ENCODE measurements at regions not wholly inside any gene's neighbourhood (a gene's known extent, or its start where the extent isn't known, plus 50 kb on each side); places are given as distances from the start of the nearest gene placed in this dataset.

GRCh38 chr3:23644099-23644498, 161.7 kb upstream of the UBE2E1 start:
- ChIA-PET CTCF (no interaction called here), POLR2A (no interaction called here)
- Mint-ChIP-seq H3K27me3 (peaks cover 2% of the 10 kb centered on the region), H3K9me3 (ENCODE audit: low read depth) (no peaks in the 10 kb centered on the region), H3K27ac (no peak overlapping the region), H3K4me1 (no peaks in the 10 kb centered on the region), H3K36me3 (ENCODE audit: low read depth) (no peaks in the 10 kb centered on the region), H3K4me3 (no peak overlapping the region)
- intact Hi-C loops (cut with DNase I, micrococcal nuclease) = no loop called here
- ATAC-seq (no peak), DNase-seq (no peak)

GRCh38 chr3:23644676-23645075, 161.1 kb upstream of the UBE2E1 start:
- CTCF ChIA-PET = no interaction called here
- intact Hi-C loops (cut with DNase I, micrococcal nuclease) = no loop called here
- no peaks in the 10 kb centered on the region for H3K36me3 Mint-ChIP-seq (ENCODE audit: low read depth)
- no peak overlapping the region for H3K4me3 Mint-ChIP-seq
- POLR2A ChIA-PET = no interaction called here
- no peak overlapping the region for H3K27ac Mint-ChIP-seq
- DNase-seq (no peak), ATAC-seq (no peak)
- peaks cover 2% of the 10 kb centered on the region for H3K27me3 Mint-ChIP-seq
- no peaks in the 10 kb centered on the region for H3K4me1 Mint-ChIP-seq
- H3K9me3 Mint-ChIP-seq (ENCODE audit: low read depth) = no peaks in the 10 kb centered on the region

GRCh38 chr3:23645533-23646183, 160.1 kb upstream of the UBE2E1 start:
- intact Hi-C loops (cut with DNase I, micrococcal nuclease) = no loop called here
- no peak for ATAC-seq
- DNase-seq = no peak
- Mint-ChIP-seq H3K36me3 (ENCODE audit: low read depth) (no peaks in the 10 kb centered on the region), H3K9me3 (ENCODE audit: low read depth) (no peaks in the 10 kb centered on the region), H3K4me1 (no peaks in the 10 kb centered on the region), H3K27me3 (peaks cover 2% of the 10 kb centered on the region), H3K27ac (no peak overlapping the region), H3K4me3 (no peak overlapping the region)
- POLR2A ChIA-PET = no interaction called here
- CTCF ChIA-PET = no interaction called here

- POLR2A ChIA-PET = interaction anchor here (0.5 kb wide), 1 partner anchor 195 kb away, joined by 6 read pairs; no protein-coding TSS in a partner anchor
- Mint-ChIP-seq H3K4me3 (no peak overlapping the region), H3K9me3 (ENCODE audit: low read depth) (no peaks in the 10 kb centered on the region), H3K27ac (no peak overlapping the region), H3K27me3 (peaks cover 2% of the 10 kb centered on the region), H3K36me3 (ENCODE audit: low read depth) (no peaks in the 10 kb centered on the region), H3K4me1 (no peaks in the 10 kb centered on the region)
- DNase-seq (no peak), ATAC-seq (no peak)
- intact Hi-C loops (cut with DNase I, micrococcal nuclease) = no loop called here
- CTCF ChIA-PET = no interaction called here
Observed at GRCh38 chr3:23646184-23646920, 159.4 kb upstream of the UBE2E1 start.

- H3K4me1 Mint-ChIP-seq = no peaks in the 10 kb centered on the region
- H3K27me3 Mint-ChIP-seq = peaks cover 2% of the 10 kb centered on the region
- ATAC-seq = no peak
- no peaks in the 10 kb centered on the region for H3K9me3 Mint-ChIP-seq (ENCODE audit: low read depth)
- no peaks in the 10 kb centered on the region for H3K36me3 Mint-ChIP-seq (ENCODE audit: low read depth)
- H3K27ac Mint-ChIP-seq = no peak overlapping the region
- DNase-seq = no peak
- ChIA-PET CTCF (no interaction called here), POLR2A (no interaction called here)
- intact Hi-C loops (cut with DNase I, micrococcal nuclease) = no loop called here
- no peak overlapping the region for H3K4me3 Mint-ChIP-seq
Observed at GRCh38 chr3:23647706-23648258, 158.0 kb upstream of the UBE2E1 start.

GRCh38 chr3:23648326-23648995, 157.3 kb upstream of the UBE2E1 start:
- Mint-ChIP-seq H3K4me3 (no peak overlapping the region), H3K4me1 (peaks cover 2% of the 10 kb centered on the region), H3K27ac (no peak overlapping the region), H3K9me3 (ENCODE audit: low read depth) (no peaks in the 10 kb centered on the region), H3K36me3 (ENCODE audit: low read depth) (no peaks in the 10 kb centered on the region), H3K27me3 (peaks cover 2% of the 10 kb centered on the region)
- ChIA-PET POLR2A (no interaction called here), CTCF (interaction anchor here (0.8 kb wide), 1 partner anchor 29 kb away, joined by 3 read pairs; no protein-coding TSS in a partner anchor)
- ATAC-seq = no peak
- DNase-seq = no peak
- intact Hi-C loops (cut with DNase I, micrococcal nuclease) = no loop called here

- no peaks in the 10 kb centered on the region for H3K9me3 Mint-ChIP-seq (ENCODE audit: low read depth)
- intact Hi-C loops (cut with DNase I, micrococcal nuclease) = no loop called here
- peaks cover 6% of the 10 kb centered on the region for H3K4me1 Mint-ChIP-seq
- H3K27ac Mint-ChIP-seq = no peak overlapping the region
- DNase-seq (no peak), ATAC-seq (peak; percentile 39)
- CTCF ChIA-PET = interaction anchor here (0.8 to 1.1 kb wide), 2 partner anchors 10 to 28 kb away, joined by 3 read pairs; no protein-coding TSS in a partner anchor
- no peak overlapping the region for H3K4me3 Mint-ChIP-seq
- H3K36me3 Mint-ChIP-seq (ENCODE audit: low read depth) = no peaks in the 10 kb centered on the region
- peaks cover 2% of the 10 kb centered on the region for H3K27me3 Mint-ChIP-seq
- POLR2A ChIA-PET = no interaction called here
Observed at GRCh38 chr3:23648996-23649395, 156.8 kb upstream of the UBE2E1 start.

- Mint-ChIP-seq H3K36me3 (ENCODE audit: low read depth) (no peaks in the 10 kb centered on the region), H3K27ac (no peak overlapping the region), H3K27me3 (peaks cover 2% of the 10 kb centered on the region), H3K9me3 (ENCODE audit: low read depth) (no peaks in the 10 kb centered on the region), H3K4me1 (peaks cover 6% of the 10 kb centered on the region), H3K4me3 (no peak overlapping the region)
- ChIA-PET CTCF (interaction anchor here (0.8 to 1.1 kb wide), 2 partner anchors 9 to 28 kb away, joined by 3 read pairs; no protein-coding TSS in a partner anchor), POLR2A (no interaction called here)
- intact Hi-C loops (cut with DNase I, micrococcal nuclease) = no loop called here
- no peak for ATAC-seq
- DNase-seq = no peak
Observed at GRCh38 chr3:23649448-23649847, 156.3 kb upstream of the UBE2E1 start.

GRCh38 chr3:23650371-23651140, 155.2 kb upstream of the UBE2E1 start:
- CTCF ChIA-PET = no interaction called here
- Mint-ChIP-seq H3K4me3 (no peak overlapping the region), H3K36me3 (ENCODE audit: low read depth) (no peaks in the 10 kb centered on the region), H3K27me3 (peaks cover 2% of the 10 kb centered on the region), H3K27ac (no peak overlapping the region), H3K4me1 (peaks cover 6% of the 10 kb centered on the region), H3K9me3 (ENCODE audit: low read depth) (peaks cover under 1% of the 10 kb centered on the region)
- POLR2A ChIA-PET = no interaction called here
- no peak for DNase-seq
- intact Hi-C loops (cut with DNase I, micrococcal nuclease) = no loop called here
- ATAC-seq = no peak

- peaks cover 6% of the 10 kb centered on the region for H3K4me1 Mint-ChIP-seq
- ChIA-PET CTCF (no interaction called here), POLR2A (no interaction called here)
- no peak overlapping the region for H3K27ac Mint-ChIP-seq
- H3K27me3 Mint-ChIP-seq = peaks cover 2% of the 10 kb centered on the region
- H3K9me3 Mint-ChIP-seq (ENCODE audit: low read depth) = peaks cover 6% of the 10 kb centered on the region
- ATAC-seq (no peak), DNase-seq (no peak)
- no peak overlapping the region for H3K4me3 Mint-ChIP-seq
- intact Hi-C loops (cut with DNase I, micrococcal nuclease) = no loop called here
- peaks cover 4% of the 10 kb centered on the region for H3K36me3 Mint-ChIP-seq (ENCODE audit: low read depth)
Observed at GRCh38 chr3:23653647-23654525, 151.9 kb upstream of the UBE2E1 start.

Measured in activated CD4-positive, alpha-beta T cell treated with anti-CD3 and anti-CD28 coated beads for 36 hours (primary cell).